CD4-positive, alpha-beta T cell treated with Interleukin-17A for 4 hours (primary cell): ENCODE measurements at regions not wholly inside any gene's neighbourhood (a gene's known extent, or its start where the extent isn't known, plus 50 kb on each side); places are given as distances from the start of the nearest gene placed in this dataset.
"Not testable (repeated sequence)": the region's sequence is repeated elsewhere in the genome, so short reads cannot be mapped to it uniquely, and the experiment has no call there.

ENCODE experiments used
- DNase-seq: peaks from one replicate; pipeline ENCODE4 v3.0.0-alpha.2; 2020; ENCODE audit warnings: mixed read lengths

- no peak for DNase-seq
Observed at GRCh38 chr2:195450552-195451113, 206.4 kb upstream of the SLC39A10 start.

GRCh38 chr2:195447323-195447975 lies 209.6 kb upstream of the SLC39A10 start:
- no peak for DNase-seq

DNA sequence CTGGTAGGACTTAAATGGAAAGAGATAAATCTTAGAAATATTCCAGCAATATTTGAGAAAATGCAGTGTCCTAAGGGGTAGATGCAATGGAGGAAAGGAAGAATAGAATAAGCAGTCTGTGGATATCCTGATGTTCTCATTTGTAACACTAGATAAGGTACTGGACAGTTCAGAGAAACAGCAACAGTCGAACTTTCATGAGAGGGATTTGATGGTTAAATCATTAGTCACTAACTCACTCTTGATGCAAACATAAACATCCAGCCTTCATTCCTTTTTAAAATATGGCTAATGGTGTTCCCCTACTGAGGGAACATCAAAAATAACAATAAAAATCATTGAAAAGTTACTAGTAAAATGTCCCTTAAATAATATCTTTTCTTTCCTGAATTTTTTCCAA lies 211.4 kb upstream of the SLC39A10 start:
- DNase-seq, result no peak

DNA sequence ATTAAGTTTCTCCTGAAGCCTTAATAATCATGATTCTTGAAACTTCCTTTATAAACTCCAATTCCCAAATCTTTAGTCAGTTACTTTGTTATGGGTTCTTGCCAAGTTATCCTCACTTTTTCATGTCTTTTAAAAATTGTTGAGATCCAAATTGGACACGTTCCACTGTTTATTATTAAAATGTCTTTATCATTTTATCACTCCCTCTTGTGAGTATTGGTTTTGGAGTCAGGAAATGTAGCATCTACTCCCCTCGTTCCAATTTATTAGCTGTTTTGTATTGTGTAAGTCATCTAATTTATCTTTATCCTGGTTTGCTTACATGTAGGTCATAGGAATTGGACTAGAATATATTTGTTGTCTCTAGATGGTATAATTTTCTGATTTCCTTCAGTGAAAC lies 213.1 kb upstream of the SLC39A10 start:
- DNase-seq, result no peak

DNA sequence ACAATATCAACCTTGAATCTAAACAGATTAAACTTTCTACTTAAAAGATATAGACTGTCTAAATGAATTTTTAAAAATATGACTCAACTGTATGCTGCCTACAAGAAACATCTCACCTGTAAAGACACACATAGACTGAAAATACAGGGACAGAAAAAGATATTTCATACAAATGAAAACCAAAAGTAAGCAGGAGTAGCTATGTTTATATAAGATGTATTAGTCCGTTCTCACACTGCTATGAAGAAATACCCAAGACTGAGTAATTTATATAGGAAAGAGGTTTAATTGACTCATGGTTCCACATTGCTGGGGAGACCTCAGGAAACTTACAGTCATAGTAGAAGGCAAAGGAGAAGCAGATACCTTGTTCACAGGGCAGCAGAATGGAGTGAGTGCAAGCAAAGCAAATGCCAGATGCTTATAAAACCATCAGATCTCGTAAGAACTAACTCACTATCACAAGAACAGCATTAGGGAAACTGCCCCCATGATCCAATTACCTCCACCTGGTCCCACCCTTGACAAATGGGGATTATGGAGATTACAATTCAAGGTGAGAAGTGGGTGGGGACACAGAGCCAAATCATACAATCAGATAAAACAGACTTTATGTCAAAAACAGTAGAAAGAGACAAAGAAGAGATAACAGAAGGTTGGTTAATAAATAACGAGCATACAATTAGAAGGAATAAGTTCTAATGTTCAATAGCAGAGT lies 214.4 kb upstream of the SLC39A10 start:
- no peak for DNase-seq

DNA sequence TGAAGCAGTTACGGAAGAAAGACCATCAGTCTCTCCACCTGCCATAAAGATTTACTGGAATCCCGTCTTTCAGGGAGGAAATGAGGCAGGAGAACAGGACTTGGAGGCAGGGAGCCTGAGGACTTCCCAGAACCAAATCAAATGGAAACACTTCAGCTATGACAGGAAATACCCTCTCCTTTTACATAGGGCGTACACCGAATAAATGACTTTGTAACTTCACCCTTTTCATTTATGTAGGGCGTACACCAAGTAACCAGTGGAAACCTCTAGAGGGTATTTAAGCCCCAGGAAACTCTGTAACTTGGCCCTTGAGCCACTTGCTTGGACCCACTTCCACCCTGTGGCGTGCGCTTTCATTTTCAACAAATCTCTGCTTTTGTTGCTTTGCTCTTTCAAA lies 218.3 kb upstream of the SLC39A10 start:
- no peak for DNase-seq

- DNase-seq, result no peak
Observed at GRCh38 chr2:195437521-195437920, 219.5 kb upstream of the SLC39A10 start.

- no peak for DNase-seq
Observed at GRCh38 chr2:195434346-195434745, 222.7 kb upstream of the SLC39A10 start.

- not testable (repeated sequence) for DNase-seq
Observed at GRCh38 chr2:195433729-195434128, 223.3 kb upstream of the SLC39A10 start.

GRCh38 chr2:195428673-195429072 lies 228.4 kb upstream of the SLC39A10 start:
- DNase-seq, result no peak

DNA sequence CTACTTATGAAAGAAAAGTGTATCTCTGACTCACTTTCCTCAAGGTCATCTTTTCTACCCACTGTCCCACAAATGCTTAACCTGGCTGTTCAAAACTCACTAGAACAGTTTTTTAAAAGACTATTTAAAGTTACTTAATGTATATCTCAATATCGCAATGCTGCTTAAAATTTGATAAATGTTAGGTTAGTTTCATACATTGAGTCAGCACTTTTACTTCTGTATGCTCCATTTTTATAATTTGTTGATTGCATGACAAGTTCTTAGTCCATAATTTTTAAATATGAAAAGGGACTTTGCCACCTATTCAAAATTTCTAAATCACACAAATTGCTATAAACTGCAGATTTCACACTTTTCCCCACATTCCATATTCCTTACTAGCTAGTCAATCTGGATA lies 231.7 kb upstream of the SLC39A10 start:
- DNase-seq, result no peak

GRCh38 chr2:195419033-195419432 lies 238.0 kb upstream of the SLC39A10 start:
- DNase-seq, result no peak

- DNase-seq, result no peak
Observed at GRCh38 chr2:195414537-195415100, 242.4 kb upstream of the SLC39A10 start.

DNA sequence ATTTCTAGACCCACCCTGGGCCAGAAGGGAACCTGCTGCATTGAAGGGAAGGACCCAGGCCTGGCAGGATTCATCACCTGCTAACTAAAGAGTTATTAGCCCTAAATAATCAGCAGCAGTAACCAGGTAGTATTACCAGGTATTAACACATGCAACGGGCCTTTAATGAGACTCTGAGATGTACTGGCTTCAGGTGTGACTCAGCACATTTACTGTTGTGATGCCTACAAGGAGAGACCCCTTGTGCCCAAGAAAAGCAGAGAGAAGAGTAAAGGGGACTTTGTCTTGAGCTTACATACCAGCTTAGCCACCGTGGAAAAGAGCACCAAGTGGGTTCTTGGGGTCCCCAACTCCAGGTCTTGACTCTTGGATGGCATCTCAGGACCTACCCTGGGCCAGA lies 243.1 kb upstream of the SLC39A10 start:
- DNase-seq, result no peak

DNA sequence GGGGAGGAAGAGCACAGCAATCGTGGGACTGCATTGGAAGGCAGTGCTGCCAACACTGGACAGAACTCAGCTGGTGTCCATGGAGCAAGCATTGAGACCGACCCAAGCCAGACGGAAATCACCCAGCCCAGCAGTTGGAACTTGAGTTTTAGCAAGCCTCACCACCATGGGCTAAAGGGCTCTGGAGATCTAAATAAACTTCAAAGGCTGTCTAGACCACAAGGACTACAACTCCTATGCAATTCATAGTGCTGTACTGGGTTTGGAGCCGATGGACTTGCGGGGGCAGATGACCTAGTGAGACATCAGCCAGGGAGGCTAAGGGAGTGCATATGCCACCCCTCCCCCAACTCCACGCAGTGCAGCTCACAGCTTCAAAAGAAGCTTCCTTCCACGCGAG lies 243.6 kb upstream of the SLC39A10 start:
- no peak for DNase-seq

DNA sequence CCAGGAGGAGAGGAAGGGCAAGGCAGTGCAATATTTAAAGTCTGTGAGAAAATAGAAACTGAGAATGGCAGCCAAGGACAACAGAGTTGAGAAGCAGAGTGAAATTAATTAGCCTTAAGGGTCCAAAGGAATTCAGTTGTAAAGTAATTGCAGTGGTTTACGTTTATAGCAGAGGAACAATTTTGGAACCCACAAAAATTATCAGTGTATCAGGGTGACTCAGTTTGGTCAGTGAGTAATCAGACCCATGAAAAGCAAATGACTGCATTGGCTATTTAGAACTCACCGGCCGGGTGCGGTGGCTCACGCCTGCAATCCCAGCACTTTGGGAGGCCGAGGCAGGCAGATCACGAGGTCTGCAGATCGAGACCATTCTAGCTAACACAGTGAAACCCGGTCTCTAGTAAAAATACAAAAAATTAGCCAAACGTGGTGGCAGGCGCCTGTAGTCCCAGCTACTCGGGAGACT lies 245.8 kb upstream of the SLC39A10 start:
- no peak for DNase-seq

DNA sequence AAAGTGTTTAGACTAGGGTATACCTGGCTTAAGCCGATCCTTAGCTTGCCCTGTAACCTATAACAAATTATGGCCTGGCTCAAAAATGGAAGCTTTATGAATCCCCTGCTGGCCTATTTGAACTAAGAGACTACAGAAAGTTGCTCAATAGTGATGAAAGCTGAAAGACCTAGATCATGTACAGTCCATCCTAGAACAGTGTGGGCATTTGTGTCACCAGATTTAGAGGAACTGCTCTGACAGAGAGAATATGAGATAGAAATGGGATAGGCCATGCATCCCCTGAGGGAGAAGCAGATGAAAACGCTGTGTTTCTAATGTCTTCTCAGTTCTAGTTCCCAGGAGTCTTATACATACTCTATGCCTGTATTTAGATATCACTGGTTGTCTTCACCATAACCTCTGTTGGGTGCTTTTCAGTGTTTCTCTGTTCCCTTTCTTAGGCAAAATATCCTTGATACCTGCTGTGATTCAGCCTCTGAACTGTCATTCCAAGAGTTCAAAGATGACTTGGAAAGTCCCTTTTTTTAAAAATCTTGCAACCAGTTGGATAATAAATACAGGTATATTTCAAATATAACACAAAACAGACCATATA lies 246.9 kb upstream of the SLC39A10 start:
- DNase-seq, result no peak

- no peak for DNase-seq
Observed at GRCh38 chr2:195408811-195409210, 248.2 kb upstream of the SLC39A10 start.

DNA sequence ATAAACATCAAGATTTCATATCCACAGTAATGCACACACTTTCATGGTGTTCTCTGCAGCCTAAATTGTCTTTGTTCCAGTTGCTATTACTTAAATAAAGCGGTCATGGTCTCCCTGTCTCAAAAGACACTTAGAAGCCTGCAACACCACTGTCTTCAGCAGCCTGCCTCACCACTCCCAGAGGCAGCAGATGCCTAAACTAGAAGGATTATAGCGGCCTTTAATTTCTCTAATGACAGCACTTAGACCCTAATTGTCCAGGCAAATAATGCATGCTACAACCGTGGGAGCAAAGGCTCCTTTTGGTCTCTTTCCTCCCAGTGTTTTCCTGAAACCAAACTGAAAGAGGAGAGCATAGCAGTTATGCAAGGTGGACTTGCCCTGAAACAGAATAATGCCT lies 248.8 kb upstream of the SLC39A10 start:
- no peak for DNase-seq

- DNase-seq, result no peak
Observed at GRCh38 chr2:195407783-195408182, 249.2 kb upstream of the SLC39A10 start.

DNA sequence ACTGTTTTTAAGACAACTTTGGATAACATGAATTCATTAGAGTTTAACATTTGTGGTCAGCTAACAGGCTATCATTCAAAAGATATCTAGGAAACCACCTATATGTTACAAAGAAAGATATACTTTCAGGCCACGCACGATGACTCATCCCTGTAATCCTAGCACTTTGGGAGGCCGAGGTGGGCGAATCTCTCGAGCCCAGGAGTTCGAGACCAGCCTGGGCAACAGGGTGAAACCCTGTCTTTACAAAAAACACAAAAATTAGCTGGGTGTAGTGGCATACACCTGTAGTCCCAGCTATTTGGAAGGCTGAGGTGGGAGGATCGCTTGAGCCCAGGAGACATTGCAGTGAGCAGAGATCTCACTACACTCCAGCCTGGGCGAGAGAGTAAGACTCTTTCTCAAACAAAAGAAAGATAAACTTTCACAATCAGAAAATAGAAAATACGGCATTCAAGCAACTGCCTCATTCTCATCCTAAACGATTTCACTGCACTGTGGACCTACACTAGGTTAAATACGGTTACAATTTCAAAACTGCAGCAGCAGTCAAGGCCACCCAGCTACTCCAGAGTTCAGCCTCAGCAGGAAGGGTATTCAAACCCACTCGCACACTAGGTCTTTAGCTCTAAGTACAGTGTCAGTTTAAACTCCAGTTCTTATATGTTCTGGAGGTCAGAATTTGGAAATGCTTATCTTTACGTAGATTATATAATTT lies 250.0 kb upstream of the SLC39A10 start:
- no peak for DNase-seq

DNA sequence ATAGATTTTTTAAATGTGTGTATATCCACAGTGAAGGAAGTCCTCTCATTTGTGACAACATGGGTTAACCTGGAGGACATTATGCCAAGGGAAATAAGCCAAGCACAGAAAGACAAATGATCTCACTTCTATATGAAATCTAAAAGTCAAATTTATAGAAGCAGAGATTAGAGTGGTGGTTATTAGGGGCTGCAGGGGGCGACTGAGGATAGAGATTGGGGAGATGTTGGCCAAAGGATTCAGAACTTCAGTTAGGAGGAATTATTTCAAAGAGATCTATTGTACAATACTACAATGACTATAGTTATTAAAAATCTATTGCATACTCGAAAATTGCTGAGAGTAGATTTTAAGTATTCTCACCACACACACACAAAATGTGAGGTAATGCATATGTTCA lies 252.4 kb upstream of the SLC39A10 start:
- DNase-seq, result peak; percentile 38

DNA sequence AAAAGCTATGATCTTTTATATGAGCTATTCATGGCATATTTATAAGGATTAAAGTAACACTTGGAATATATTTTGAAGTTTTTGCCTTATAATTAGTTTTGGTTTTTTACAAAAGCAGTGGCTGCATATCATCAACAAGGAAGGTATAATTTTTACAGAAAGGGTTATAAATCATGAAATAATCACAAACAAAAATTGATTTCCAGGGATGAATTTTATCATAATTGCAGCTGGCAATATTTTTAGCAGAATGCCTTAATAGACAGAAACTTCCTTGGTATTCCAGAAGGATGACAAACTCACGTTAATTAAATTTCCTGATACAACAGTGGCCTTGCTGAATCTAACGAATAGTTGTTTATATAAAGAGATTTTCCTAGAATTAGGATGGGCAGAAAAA lies 260.5 kb upstream of the SLC39A10 start:
- no peak for DNase-seq
